ENCODE measurements at regions not wholly inside any gene's neighbourhood (a gene's known extent, or its start where the extent isn't known, plus 50 kb on each side); places are given as distances from the start of the nearest gene placed in this dataset.
A peak's percentile ranks its signal among the peaks of the same experiment; 100 is the strongest.
"Not testable (repeated sequence)": the region's sequence is repeated elsewhere in the genome, so short reads cannot be mapped to it uniquely, and the experiment has no call there.

GRCh38 chr7:47188653-47189315 is 393.1 kb downstream of the TNS3 start:
- DNase-seq, result peak; percentile 65

- DNase-seq, result no peak
Measured at GRCh38 chr7:47188136-47188535, 393.8 kb downstream of the TNS3 start.

GRCh38 chr7:47186316-47186715 is 395.6 kb downstream of the TNS3 start:
- DNase-seq, result no peak

- no peak for DNase-seq
Measured at GRCh38 chr7:47185839-47186238, 396.1 kb downstream of the TNS3 start.

GRCh38 chr7:47185170-47185569 is 396.7 kb downstream of the TNS3 start:
- DNase-seq, result no peak

GRCh38 chr7:47183862-47184590 is 397.9 kb downstream of the TNS3 start:
- no peak for DNase-seq

GRCh38 chr7:47181746-47182361 is 400.1 kb downstream of the TNS3 start:
- no peak for DNase-seq

GRCh38 chr7:47180516-47180826 is 401.4 kb downstream of the TNS3 start:
- no peak for DNase-seq

- DNase-seq, result peak; percentile 94
Measured at GRCh38 chr7:47179812-47180515, 401.9 kb downstream of the TNS3 start.

- not testable (repeated sequence) for DNase-seq
Measured at GRCh38 chr7:47172602-47173539, 409.0 kb downstream of the TNS3 start.

GRCh38 chr7:47170516-47170915 is 411.4 kb downstream of the TNS3 start:
- DNase-seq, result no peak

- DNase-seq, result no peak
Measured at GRCh38 chr7:47154791-47155190, 427.1 kb downstream of the TNS3 start.

- DNase-seq, result peak; percentile 6
Measured at GRCh38 chr7:47153576-47153975, 428.3 kb downstream of the TNS3 start.

- DNase-seq, result peak; percentile 64
Measured at GRCh38 chr7:47153058-47153457, 428.9 kb downstream of the TNS3 start.

GRCh38 chr7:47152307-47152706 is 429.6 kb downstream of the TNS3 start:
- DNase-seq, result no peak

GRCh38 chr7:47150497-47151260 is 431.2 kb downstream of the TNS3 start:
- DNase-seq, result no peak

- DNase-seq, result no peak
Measured at GRCh38 chr7:47149971-47150370, 431.9 kb downstream of the TNS3 start.

- DNase-seq, result no peak
Measured at GRCh38 chr7:47149208-47149839, 432.6 kb downstream of the TNS3 start.

GRCh38 chr7:47148536-47149207 is 433.2 kb downstream of the TNS3 start:
- DNase-seq, result peak; percentile 5

- DNase-seq, result no peak
Measured at GRCh38 chr7:47147213-47147631, 434.7 kb downstream of the TNS3 start.

GRCh38 chr7:47145982-47146381 is 435.9 kb downstream of the TNS3 start:
- DNase-seq, result no peak
